T-helper 9 cell (primary cell): ENCODE measurements at regions not wholly inside any gene's neighbourhood (a gene's known extent, or its start where the extent isn't known, plus 50 kb on each side); places are given as distances from the start of the nearest gene placed in this dataset.
"Not testable (repeated sequence)": the region's sequence is repeated elsewhere in the genome, so short reads cannot be mapped to it uniquely, and the experiment has no call there.

ENCODE experiments used
- DNase-seq: peaks from one replicate; pipeline ENCODE4 v3.0.0-alpha.2; 2020

- no peak for DNase-seq
Measured at GRCh38 chr6:144479991-144480390, 194.9 kb downstream of the UTRN start.

DNA sequence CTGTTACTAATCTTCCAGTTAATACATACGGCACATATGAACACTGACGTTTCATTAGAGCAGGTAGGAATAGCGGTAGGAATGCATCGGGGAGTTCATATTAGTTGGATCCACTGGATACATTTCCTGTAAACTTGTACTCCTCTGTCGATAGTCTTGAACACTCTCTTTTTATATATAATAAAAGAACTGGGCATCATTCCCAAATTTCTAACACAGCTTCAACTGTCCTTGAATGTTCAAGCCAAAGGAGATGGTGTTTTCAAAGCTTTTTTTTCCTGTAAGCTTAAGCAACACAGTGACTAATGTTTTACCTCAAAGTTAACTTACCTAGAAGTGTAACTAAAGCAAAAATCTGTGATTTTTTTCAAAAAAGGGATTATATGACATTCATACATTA, 195.3 kb downstream of the UTRN start:
- DNase-seq = no peak

DNA sequence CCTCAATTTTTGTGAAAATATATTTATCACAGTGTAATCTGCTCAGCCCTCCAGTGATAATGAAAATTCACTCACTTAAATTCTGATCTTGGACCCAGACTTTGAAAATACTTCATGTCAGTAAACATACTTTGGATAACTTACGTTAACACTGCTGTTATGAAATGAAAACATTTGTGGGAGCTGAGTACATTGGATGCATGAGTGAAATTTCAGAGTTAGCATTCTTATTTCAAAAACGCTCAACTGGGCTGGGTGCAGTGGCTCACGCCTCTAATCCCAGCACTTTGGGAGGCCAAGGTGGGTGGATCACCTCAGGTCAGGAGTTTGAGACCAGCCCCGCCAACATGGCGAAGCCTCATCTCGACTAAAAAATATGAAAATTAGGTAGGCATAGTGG, 196.4 kb downstream of the UTRN start:
- DNase-seq = no peak

- peak; percentile 59 for DNase-seq
Measured at GRCh38 chr6:144482142-144482541, 197.0 kb downstream of the UTRN start.

GRCh38 chr6:144485531-144485930, 200.4 kb downstream of the UTRN start:
- no peak for DNase-seq

- DNase-seq = no peak
Measured at GRCh38 chr6:144488590-144488989, 203.5 kb downstream of the UTRN start.

DNA sequence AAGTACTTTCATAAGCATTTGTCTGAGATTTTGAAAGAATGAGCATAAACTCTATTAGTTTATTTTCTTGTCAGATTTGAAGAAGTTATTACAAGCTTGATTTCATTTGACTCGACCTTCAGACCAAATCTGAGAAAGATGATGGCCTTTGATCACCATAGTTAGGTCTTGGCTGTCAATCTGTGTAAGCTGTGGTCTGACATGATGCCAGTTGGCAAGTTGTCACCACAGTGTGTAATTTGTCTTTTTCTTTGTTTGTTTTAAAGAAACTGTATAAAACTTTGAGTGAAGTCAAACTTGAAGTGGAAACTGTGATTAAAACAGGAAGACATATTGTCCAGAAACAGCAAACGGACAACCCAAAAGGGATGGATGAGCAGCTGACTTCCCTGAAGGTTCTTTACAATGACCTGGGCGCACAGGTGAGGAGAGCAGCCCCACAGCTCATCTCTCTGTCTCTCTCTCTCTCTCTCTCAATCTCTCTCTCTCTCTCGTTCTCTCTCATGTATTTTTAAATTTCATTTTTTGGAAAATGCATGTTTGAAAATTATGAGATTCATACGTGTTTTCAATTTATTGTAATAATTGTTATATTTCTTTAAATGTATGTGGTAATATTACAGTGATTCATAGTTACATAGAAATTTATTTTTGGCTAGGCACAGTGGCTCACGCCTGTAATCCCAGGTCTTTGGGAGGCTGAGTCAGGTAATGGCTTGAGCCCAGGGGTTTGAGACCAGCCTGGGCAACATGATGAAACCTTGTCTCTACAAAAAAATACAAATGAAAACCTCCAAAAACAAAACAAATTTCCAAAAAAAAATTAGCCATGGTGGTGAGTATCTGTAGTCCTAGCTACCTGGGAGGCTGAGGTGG, 208.1 kb downstream of the UTRN start:
- no peak for DNase-seq

- not testable (repeated sequence) for DNase-seq
Measured at GRCh38 chr6:144495076-144495475, 209.9 kb downstream of the UTRN start.

DNA sequence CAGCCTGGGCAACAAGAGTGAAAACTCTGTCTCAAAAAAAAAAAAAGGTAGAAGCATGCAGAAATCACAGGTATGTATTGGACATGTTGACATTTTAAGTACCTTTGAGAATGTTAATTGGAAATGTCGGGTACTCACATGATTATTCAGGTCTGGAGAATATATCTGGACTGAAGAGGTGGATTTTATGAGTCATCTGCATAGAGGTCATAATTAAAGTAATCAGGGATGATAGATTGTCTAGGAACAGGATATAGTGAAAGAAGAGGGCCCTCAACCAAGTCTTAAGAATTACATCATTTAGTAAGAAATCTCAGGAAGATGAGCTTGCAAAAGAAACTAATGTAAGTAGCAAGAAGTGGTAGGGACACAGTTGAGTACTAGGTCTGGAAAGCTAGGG, 212.5 kb downstream of the UTRN start:
- no peak for DNase-seq

GRCh38 chr6:144500892-144501291, 215.8 kb downstream of the UTRN start:
- no peak for DNase-seq

- not testable (repeated sequence) for DNase-seq
Measured at GRCh38 chr6:144505214-144505613, 220.1 kb downstream of the UTRN start.

DNA sequence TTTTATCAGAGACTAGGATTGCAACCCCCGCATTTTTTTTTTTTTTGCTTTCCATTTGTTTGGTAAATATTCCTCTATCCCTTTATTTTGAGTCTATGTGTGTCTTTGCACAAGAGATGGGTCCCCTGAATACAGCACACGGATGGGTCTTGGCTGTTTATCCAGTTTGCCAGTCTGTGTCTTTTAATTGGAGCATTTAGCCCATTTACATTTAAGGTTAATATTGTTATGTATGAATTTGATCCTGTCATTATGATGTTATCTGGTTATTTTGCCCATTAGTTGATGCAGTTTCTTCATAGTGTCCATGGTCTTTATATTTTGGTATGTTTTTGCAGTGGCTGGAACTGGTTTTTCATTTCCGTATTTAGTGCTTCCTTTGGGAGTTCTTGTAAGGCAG, 220.9 kb downstream of the UTRN start:
- DNase-seq = not testable (repeated sequence)

- not testable (repeated sequence) for DNase-seq
Measured at GRCh38 chr6:144507772-144508312, 222.7 kb downstream of the UTRN start.

- no peak for DNase-seq
Measured at GRCh38 chr6:144510859-144511258, 225.7 kb downstream of the UTRN start.

GRCh38 chr6:144515761-144516160, 230.6 kb downstream of the UTRN start:
- DNase-seq = no peak

DNA sequence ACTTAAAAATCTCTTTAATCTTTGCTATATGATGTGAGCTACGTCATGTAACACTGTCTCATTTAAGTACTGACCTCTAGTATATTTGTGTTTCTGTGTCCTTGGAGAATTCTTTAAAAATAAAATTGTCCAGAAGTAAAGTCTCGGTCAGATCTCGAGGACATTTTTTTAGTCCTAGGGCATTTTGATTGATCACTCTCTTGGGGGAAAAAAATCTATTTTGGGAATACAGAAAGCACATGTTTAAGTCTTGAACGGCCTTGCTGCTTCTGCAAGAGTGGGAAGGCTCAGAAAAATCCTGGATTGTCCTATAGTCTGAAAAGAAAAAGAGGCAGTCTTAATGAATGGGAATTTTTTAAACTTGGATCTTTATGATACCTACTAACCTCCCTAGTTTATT, 234.3 kb downstream of the UTRN start:
- DNase-seq = no peak

GRCh38 chr6:144528743-144529425, 243.7 kb downstream of the UTRN start:
- DNase-seq = no peak

GRCh38 chr6:144530118-144530517, 245.0 kb downstream of the UTRN start:
- DNase-seq = no peak

DNA sequence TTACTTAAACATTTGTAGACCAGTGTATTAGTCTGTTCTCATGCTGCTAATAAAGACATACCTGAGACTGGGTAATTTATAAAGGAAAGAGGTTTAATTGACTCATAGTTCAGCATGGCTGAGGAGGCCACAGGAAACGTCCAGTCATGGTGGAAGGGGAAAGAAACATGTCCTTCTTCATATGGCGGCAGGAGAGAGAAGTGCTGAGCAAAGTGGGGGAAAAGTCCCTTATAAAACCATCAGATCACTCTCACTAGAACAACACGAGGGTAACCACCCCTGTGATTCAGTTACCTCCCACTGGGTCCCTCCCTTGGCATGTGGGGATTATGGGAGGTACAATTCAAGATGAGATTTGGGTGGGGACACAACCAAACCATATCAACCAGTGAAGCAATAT, 247.1 kb downstream of the UTRN start:
- DNase-seq = not testable (repeated sequence)

DNA sequence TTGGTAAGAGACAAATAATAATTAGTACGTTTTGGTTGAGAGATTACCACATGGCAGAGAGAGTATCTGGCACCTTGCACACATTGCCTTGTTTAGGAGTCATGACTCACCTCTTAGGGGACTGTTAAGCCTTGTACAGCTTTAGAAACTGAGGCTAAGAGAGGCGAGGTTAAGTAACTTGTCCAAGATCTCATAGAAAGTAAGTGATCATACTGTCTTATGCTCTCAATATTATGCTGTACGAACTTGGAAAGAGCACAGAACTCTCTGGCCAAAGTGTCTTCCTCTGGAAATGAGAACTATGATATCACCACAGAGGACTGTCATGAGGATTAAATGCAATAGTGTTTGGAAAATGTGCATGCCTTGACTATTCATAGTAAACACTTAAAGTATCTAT, 249.0 kb downstream of the UTRN start:
- no peak for DNase-seq

DNA sequence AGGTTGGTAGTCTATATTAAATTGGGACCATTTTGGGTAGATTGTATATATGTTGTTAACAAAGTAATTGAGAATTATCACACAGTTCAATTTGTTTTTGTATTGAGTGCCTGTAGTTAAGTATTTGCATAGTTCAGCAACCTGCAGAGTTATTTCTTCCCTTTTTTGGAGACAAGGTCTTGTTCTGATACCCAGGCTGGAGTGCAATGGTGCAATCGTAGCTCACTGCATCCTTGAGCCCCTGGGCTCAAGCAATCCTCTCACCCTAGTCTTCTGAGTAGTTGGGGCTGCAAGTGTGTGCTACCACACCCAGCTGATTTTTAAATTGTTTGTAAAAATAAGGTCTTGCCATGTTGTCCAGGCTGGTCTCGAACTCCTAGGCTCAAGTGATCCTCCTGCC, 250.5 kb downstream of the UTRN start:
- DNase-seq = no peak

GRCh38 chr6:144536079-144536478, 250.9 kb downstream of the UTRN start:
- DNase-seq = no peak

DNA sequence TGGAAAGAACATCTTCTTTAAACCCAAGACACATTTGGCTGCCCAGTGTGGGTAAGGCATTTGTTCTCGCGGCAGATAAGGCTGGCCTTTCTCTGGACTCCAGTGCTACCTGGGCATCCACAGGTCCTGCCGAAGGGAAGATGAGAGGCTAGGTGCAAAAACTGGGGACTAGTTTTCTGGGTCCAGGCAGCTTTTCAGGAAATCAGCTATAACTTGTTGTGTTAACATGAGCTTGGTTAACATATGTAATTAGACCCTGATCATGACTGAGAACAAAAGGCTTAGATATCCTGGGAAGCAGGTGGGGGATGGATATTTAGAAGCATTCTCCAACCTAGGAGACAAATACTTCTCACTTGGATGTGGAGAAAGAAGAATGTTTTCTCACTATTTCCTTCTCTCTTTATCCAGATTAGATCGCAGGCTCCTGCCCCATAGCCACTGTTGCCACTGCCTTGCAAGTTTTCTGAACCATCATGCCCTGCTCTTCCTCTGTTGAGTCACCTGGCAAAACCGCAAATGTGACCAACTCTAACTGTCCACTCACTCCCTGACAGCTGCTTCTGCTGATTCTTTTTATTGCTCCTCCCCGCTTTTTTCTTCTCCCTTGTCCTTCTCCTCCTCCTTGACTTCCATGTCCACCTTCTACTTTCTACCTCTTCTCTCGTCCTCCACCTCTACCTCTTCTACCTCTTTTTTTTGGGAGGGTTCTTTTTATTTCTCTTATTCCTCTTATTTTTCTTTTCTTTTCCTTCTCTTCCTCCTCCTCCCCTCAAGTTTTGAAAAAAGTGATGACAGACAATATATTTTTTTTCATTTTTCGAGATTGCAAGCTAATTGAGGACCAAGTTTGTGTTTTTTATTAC, 258.1 kb downstream of the UTRN start:
- no peak for DNase-seq
